ENCODE measurements at regions not wholly inside any gene's neighbourhood (a gene's known extent, or its start where the extent isn't known, plus 50 kb on each side); places are given as distances from the start of the nearest gene placed in this dataset.

- Histone ChIP-seq H4K91ac (ENCODE audit: low read depth, low read length, poor library complexity) (no peak overlapping the region), H3K79me1 (ENCODE audit: low read depth, low read length) (no peaks in the 10 kb centered on the region), H3K4me2 (ENCODE audit: insufficient read depth, low read length, poor library complexity, severe bottlenecking) (no peak overlapping the region), H2BK120ac (ENCODE audit: low read depth, low read length) (no peak overlapping the region), H4K8ac (ENCODE audit: low read depth, low read length) (no peak overlapping the region), H3K4me1 (ENCODE audit: control insufficient read depth in 2 of 2, insufficient read depth in 1 of 2, low read depth in 1 of 2, low read length in 2 of 2) (no peaks in the 10 kb centered on the region), H3K4ac (ENCODE audit: low read length) (no peak overlapping the region), H3K27ac (replicated peaks; ENCODE audit: low read length) (no peak overlapping the region), H3K27me3 (ENCODE audit: control insufficient read depth in 3 of 3, insufficient read depth in 3 of 3, low read depth in 1 of 3, low read length in 3 of 3) (no peaks in the 10 kb centered on the region), H3K14ac (ENCODE audit: low read length) (no peak overlapping the region), H2BK12ac (ENCODE audit: low read length) (no peak overlapping the region), H2BK15ac (ENCODE audit: low read length) (no peak overlapping the region), H3K18ac (ENCODE audit: low read length) (no peak overlapping the region), H3K36me3 (replicated peaks in 1 of 2; ENCODE audit: control insufficient read depth in 2 of 2, insufficient read depth in 2 of 2, low read length in 2 of 2) (no peaks in the 10 kb centered on the region), H2AK5ac (ENCODE audit: low read depth, low read length) (no peak overlapping the region), H3K9me3 (replicated peaks in 1 of 2; ENCODE audit: control insufficient read depth in 2 of 2, insufficient read depth in 1 of 2, low read depth in 1 of 2, low read length in 2 of 2) (peaks cover 0 to 2% of the 10 kb centered on the region in 2 donors), H3K9ac (ENCODE audit: low read depth, low read length, poor library complexity) (no peak overlapping the region), H3K4me3 (ENCODE audit: low read length in 2 of 2) (no peak overlapping the region), H2AFZ (ENCODE audit: low read length) (no peak overlapping the region), H3K23ac (ENCODE audit: low read depth, low read length, poor library complexity) (no peak overlapping the region), H2BK5ac (ENCODE audit: low read length) (no peak overlapping the region)
- DNase-seq (ENCODE audit: low spot score), result no peak
- WGBS, 2 donors (ENCODE audit: extremely low coverage in 2 of 2, insufficient read length in 2 of 2, insufficient replicate concordance in 1 of 2), result no CpG with 5 or more reads among the region's 3 CpGs
Observed at GRCh38 chr2:198900141-198900540, 557.6 kb downstream of the SATB2 start.

- Histone ChIP-seq H3K23ac (ENCODE audit: low read depth, low read length, poor library complexity) (no peak overlapping the region), H2BK15ac (ENCODE audit: low read length) (no peak overlapping the region), H3K79me1 (ENCODE audit: low read depth, low read length) (no peaks in the 10 kb centered on the region), H2BK120ac (ENCODE audit: low read depth, low read length) (no peak overlapping the region), H2AK5ac (ENCODE audit: low read depth, low read length) (no peak overlapping the region), H2BK12ac (ENCODE audit: low read length) (no peak overlapping the region), H3K14ac (ENCODE audit: low read length) (no peak overlapping the region), H3K27ac (replicated peaks; ENCODE audit: low read length) (no peak overlapping the region), H3K4me3 (ENCODE audit: low read length in 2 of 2) (no peak overlapping the region), H3K27me3 (ENCODE audit: control insufficient read depth in 3 of 3, insufficient read depth in 3 of 3, low read depth in 1 of 3, low read length in 3 of 3) (no peaks in the 10 kb centered on the region), H4K8ac (ENCODE audit: low read depth, low read length) (no peak overlapping the region), H3K9ac (ENCODE audit: low read depth, low read length, poor library complexity) (no peak overlapping the region), H2BK5ac (ENCODE audit: low read length) (no peak overlapping the region), H3K9me3 (replicated peaks in 1 of 2; ENCODE audit: control insufficient read depth in 2 of 2, insufficient read depth in 1 of 2, low read depth in 1 of 2, low read length in 2 of 2) (no peaks in the 10 kb centered on the region), H3K4ac (ENCODE audit: low read length) (no peak overlapping the region), H3K36me3 (replicated peaks in 1 of 2; ENCODE audit: control insufficient read depth in 2 of 2, insufficient read depth in 2 of 2, low read length in 2 of 2) (no peaks in the 10 kb centered on the region), H2AFZ (ENCODE audit: low read length) (no peak overlapping the region), H3K4me1 (ENCODE audit: control insufficient read depth in 2 of 2, insufficient read depth in 1 of 2, low read depth in 1 of 2, low read length in 2 of 2) (no peaks in the 10 kb centered on the region), H3K4me2 (ENCODE audit: insufficient read depth, low read length, poor library complexity, severe bottlenecking) (no peak overlapping the region), H4K91ac (ENCODE audit: low read depth, low read length, poor library complexity) (no peak overlapping the region), H3K18ac (ENCODE audit: low read length) (no peak overlapping the region)
- no peak for DNase-seq (ENCODE audit: low spot score)
Observed at GRCh38 chr2:198890490-198890889, 567.2 kb downstream of the SATB2 start.

GRCh38 chr2:198883604-198884003 lies 574.1 kb downstream of the SATB2 start:
- no peaks in the 10 kb centered on the region for H3K36me3 ChIP-seq (replicated peaks in 1 of 2; ENCODE audit: control insufficient read depth in 2 of 2, insufficient read depth in 2 of 2, low read length in 2 of 2)
- no peaks in the 10 kb centered on the region for H3K27me3 ChIP-seq (ENCODE audit: control insufficient read depth in 3 of 3, insufficient read depth in 3 of 3, low read depth in 1 of 3, low read length in 3 of 3)
- H3K27ac ChIP-seq (replicated peaks; ENCODE audit: low read length), result no peak overlapping the region
- no peak overlapping the region for H3K23ac ChIP-seq (ENCODE audit: low read depth, low read length, poor library complexity)
- no peak overlapping the region for H2BK120ac ChIP-seq (ENCODE audit: low read depth, low read length)
- H3K4me2 ChIP-seq (ENCODE audit: insufficient read depth, low read length, poor library complexity, severe bottlenecking), result no peak overlapping the region
- no peak overlapping the region for H2AFZ ChIP-seq (ENCODE audit: low read length)
- no peaks in the 10 kb centered on the region for H3K4me1 ChIP-seq (ENCODE audit: control insufficient read depth in 2 of 2, insufficient read depth in 1 of 2, low read depth in 1 of 2, low read length in 2 of 2)
- H4K91ac ChIP-seq (ENCODE audit: low read depth, low read length, poor library complexity), result no peak overlapping the region
- no peak overlapping the region for H3K14ac ChIP-seq (ENCODE audit: low read length)
- no peak overlapping the region for H3K4ac ChIP-seq (ENCODE audit: low read length)
- H3K79me1 ChIP-seq (ENCODE audit: low read depth, low read length), result no peaks in the 10 kb centered on the region
- H2BK12ac ChIP-seq (ENCODE audit: low read length), result no peak overlapping the region
- no peak overlapping the region for H3K9ac ChIP-seq (ENCODE audit: low read depth, low read length, poor library complexity)
- no CpG with 5 or more reads among the region's 2 CpGs for WGBS, 2 donors (ENCODE audit: extremely low coverage in 2 of 2, insufficient read length in 2 of 2, insufficient replicate concordance in 1 of 2)
- no peak overlapping the region for H3K4me3 ChIP-seq (ENCODE audit: low read length in 2 of 2)
- no peak for DNase-seq (ENCODE audit: low spot score)
- H4K8ac ChIP-seq (ENCODE audit: low read depth, low read length), result no peak overlapping the region
- H3K18ac ChIP-seq (ENCODE audit: low read length), result no peak overlapping the region
- H2BK5ac ChIP-seq (ENCODE audit: low read length), result no peak overlapping the region
- no peak overlapping the region for H2AK5ac ChIP-seq (ENCODE audit: low read depth, low read length)
- H2BK15ac ChIP-seq (ENCODE audit: low read length), result no peak overlapping the region
- no peaks in the 10 kb centered on the region for H3K9me3 ChIP-seq (replicated peaks in 1 of 2; ENCODE audit: control insufficient read depth in 2 of 2, insufficient read depth in 1 of 2, low read depth in 1 of 2, low read length in 2 of 2)

GRCh38 chr2:198880986-198881385 lies 576.8 kb downstream of the SATB2 start:
- H2BK15ac ChIP-seq (ENCODE audit: low read length), result no peak overlapping the region
- H3K9me3 ChIP-seq (replicated peaks in 1 of 2; ENCODE audit: control insufficient read depth in 2 of 2, insufficient read depth in 1 of 2, low read depth in 1 of 2, low read length in 2 of 2), result no peaks in the 10 kb centered on the region
- H3K9ac ChIP-seq (ENCODE audit: low read depth, low read length, poor library complexity), result no peak overlapping the region
- H3K27ac ChIP-seq (replicated peaks; ENCODE audit: low read length), result no peak overlapping the region
- no peaks in the 10 kb centered on the region for H3K79me1 ChIP-seq (ENCODE audit: low read depth, low read length)
- H3K4me2 ChIP-seq (ENCODE audit: insufficient read depth, low read length, poor library complexity, severe bottlenecking), result no peak overlapping the region
- no peak overlapping the region for H3K4me3 ChIP-seq (ENCODE audit: low read length in 2 of 2)
- H3K14ac ChIP-seq (ENCODE audit: low read length), result no peak overlapping the region
- H2BK12ac ChIP-seq (ENCODE audit: low read length), result no peak overlapping the region
- no peak overlapping the region for H3K23ac ChIP-seq (ENCODE audit: low read depth, low read length, poor library complexity)
- no peak overlapping the region for H3K18ac ChIP-seq (ENCODE audit: low read length)
- DNase-seq (ENCODE audit: low spot score), result no peak
- no peak overlapping the region for H4K8ac ChIP-seq (ENCODE audit: low read depth, low read length)
- no peak overlapping the region for H4K91ac ChIP-seq (ENCODE audit: low read depth, low read length, poor library complexity)
- H2AFZ ChIP-seq (ENCODE audit: low read length), result no peak overlapping the region
- no peak overlapping the region for H3K4ac ChIP-seq (ENCODE audit: low read length)
- H2BK5ac ChIP-seq (ENCODE audit: low read length), result no peak overlapping the region
- H3K27me3 ChIP-seq (ENCODE audit: control insufficient read depth in 3 of 3, insufficient read depth in 3 of 3, low read depth in 1 of 3, low read length in 3 of 3), result no peaks in the 10 kb centered on the region
- H3K36me3 ChIP-seq (replicated peaks in 1 of 2; ENCODE audit: control insufficient read depth in 2 of 2, insufficient read depth in 2 of 2, low read length in 2 of 2), result no peaks in the 10 kb centered on the region
- H3K4me1 ChIP-seq (ENCODE audit: control insufficient read depth in 2 of 2, insufficient read depth in 1 of 2, low read depth in 1 of 2, low read length in 2 of 2), result no peaks in the 10 kb centered on the region
- no peak overlapping the region for H2AK5ac ChIP-seq (ENCODE audit: low read depth, low read length)
- H2BK120ac ChIP-seq (ENCODE audit: low read depth, low read length), result no peak overlapping the region
